ENCODE measurements at regions not wholly inside any gene's neighbourhood (a gene's known extent, or its start where the extent isn't known, plus 50 kb on each side); places are given as distances from the start of the nearest gene placed in this dataset.
"Not testable (repeated sequence)": the region's sequence is repeated elsewhere in the genome, so short reads cannot be mapped to it uniquely, and the experiment has no call there.

DNA sequence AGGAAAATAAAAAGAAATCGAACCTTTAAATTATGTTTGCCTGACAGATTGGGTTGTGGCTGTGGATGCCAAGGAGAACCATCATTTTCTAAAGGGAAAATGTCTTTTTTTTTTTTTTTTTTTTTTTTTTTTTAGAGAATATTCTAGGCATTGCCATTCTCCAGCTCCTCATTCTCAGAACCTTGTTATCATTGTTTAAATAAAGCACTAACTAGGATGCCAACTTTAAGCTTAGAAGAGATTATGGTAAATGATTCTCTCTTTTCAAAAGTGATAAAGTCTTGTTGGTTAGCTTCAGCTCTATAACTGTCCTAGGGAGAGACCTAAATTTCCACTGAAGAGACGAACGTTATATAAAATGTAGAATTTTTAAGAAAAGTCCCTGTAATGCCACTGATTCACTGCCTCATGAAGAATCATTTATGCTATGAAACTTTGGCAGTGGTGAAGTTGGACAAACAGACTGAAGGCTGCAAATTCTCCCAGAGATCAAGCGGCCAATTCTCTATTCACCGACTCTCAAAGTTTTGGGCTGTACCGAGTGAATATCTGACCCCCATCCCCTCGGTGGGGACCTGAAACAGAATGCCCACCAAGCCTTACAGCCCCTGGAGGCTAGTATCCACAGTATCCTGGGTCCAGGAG lies 207.9 kb upstream of the PITRM1 start:
- ChIA-PET CTCF (no interaction called here), POLR2A (no interaction called here)
- peaks cover 4% of the 10 kb centered on the region for H3K27me3 Mint-ChIP-seq
- no peak overlapping the region for H3K27ac Mint-ChIP-seq
- H3K9me3 Mint-ChIP-seq: peaks cover 9% of the 10 kb centered on the region
- H3K4me1 Mint-ChIP-seq: no peaks in the 10 kb centered on the region
- H3K36me3 Mint-ChIP-seq (ENCODE audit: low read depth): no peaks in the 10 kb centered on the region
- no peak overlapping the region for H3K4me3 Mint-ChIP-seq
- DNase-seq: no peak

DNA sequence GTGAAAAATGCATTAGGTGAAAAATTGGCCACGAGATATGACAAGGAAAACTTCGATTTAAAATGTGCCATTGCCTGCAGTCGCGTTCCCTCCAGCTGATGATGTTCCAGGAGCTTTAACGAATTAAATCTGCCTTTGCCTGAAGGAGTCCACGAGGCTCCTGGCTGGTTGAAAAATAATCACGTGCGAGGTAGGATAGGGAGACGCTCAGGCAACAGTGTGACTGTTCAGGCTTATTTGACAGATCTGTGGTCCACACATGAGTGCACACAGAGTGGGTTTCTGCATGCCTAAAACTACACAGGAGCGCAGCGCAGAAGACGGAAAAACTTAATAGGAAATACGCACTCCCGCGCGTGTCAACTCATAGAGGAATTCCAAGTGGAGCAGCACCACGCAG lies 204.0 kb upstream of the PITRM1 start:
- DNase-seq: no peak
- Mint-ChIP-seq H3K4me3 (no peak overlapping the region), H3K4me1 (no peaks in the 10 kb centered on the region), H3K36me3 (ENCODE audit: low read depth) (no peaks in the 10 kb centered on the region), H3K27ac (no peak overlapping the region), H3K9me3 (no peaks in the 10 kb centered on the region), H3K27me3 (peaks cover 4% of the 10 kb centered on the region)
- POLR2A ChIA-PET: no interaction called here
- CTCF ChIA-PET: no interaction called here

DNA sequence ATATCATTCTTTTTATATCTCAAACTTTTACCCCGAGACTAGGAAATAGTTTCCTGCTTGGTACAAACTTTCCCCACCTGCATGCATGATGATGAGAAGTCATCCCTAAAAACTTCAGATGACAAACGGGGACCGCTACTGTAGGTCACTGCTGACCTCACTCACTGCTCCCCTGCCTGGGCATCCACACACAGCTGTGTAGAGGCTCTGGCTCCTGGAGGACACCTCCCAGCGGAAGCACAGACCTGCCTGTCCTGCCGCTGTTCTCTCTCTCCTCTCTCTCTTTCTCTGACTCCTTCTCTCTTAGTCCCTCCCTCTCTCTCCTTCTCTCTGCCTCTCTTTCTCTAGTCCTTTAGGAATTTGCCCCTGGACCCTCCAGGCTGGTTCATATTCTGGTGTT lies 202.9 kb upstream of the PITRM1 start:
- peaks cover 4% of the 10 kb centered on the region for H3K27me3 Mint-ChIP-seq
- CTCF ChIA-PET: no interaction called here

DNA sequence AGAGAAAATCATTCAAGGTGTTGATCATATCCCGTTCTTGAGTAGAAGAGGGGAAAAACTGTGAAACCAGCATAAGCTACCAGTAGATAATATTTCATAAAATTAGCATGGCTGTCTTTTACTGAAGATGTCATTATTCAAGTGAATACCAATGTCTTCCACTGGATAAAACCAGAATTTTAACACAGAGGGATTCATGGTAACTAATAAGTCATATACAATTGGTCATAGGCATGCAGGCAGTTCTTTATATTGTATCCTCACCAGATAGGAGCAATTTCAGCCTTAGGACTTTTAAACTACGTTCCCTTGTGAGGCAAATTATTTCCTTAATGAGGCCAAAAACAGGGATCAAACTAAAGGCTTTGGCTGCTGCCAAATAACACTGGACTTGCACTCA lies 202.3 kb upstream of the PITRM1 start:
- H3K36me3 Mint-ChIP-seq (ENCODE audit: low read depth): no peaks in the 10 kb centered on the region
- no peak for DNase-seq
- H3K4me3 Mint-ChIP-seq: no peak overlapping the region
- H3K27ac Mint-ChIP-seq: no peak overlapping the region
- H3K4me1 Mint-ChIP-seq: no peaks in the 10 kb centered on the region
- CTCF ChIA-PET: no interaction called here
- H3K9me3 Mint-ChIP-seq: no peaks in the 10 kb centered on the region
- H3K27me3 Mint-ChIP-seq: peaks cover 4% of the 10 kb centered on the region
- POLR2A ChIA-PET: no interaction called here

More for the DNA sequence above, 202.9 kb upstream of the PITRM1 start:
- no peak for DNase-seq
- no peak overlapping the region for H3K27ac Mint-ChIP-seq
- no peaks in the 10 kb centered on the region for H3K36me3 Mint-ChIP-seq (ENCODE audit: low read depth)
- POLR2A ChIA-PET: no interaction called here
- H3K9me3 Mint-ChIP-seq: no peaks in the 10 kb centered on the region
- H3K4me3 Mint-ChIP-seq: no peak overlapping the region
- no peaks in the 10 kb centered on the region for H3K4me1 Mint-ChIP-seq

DNA sequence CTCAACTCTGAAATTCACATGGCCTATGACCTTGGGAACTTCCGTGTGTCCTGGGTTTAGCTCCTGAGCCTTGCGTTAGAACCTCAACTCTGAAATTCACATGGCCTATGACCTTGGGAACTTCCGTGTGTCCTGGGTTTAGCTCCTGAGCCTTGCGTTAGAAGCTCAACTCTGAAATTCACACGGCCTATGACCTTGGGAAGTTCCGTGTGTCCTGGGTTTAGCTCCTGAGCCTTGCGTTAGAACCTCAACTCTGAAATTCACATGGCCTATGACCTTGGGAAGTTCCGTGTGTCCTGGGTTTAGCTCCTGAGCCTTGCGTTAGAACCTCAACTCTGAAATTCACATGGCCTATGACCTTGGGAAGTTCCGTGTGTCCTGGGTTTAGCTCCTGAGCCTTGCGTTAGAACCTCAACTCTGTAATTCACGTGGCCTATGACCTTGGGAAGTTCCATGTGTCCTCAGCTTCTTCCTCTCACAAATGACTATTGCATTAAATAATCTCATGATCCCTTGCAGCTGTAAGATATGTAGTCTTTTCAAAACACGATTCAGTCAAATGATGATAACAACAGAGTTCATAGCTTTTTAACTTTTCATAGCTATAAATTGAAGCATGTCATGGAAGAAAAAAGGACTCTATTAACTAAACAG lies 200.9 kb upstream of the PITRM1 start:
- DNase-seq; H3K4me1 Mint-ChIP-seq; H3K4me3 Mint-ChIP-seq; CTCF ChIA-PET; H3K9me3 Mint-ChIP-seq; H3K27ac Mint-ChIP-seq; H3K36me3 Mint-ChIP-seq (ENCODE audit: low read depth); POLR2A ChIA-PET; H3K27me3 Mint-ChIP-seq: not testable (repeated sequence)

DNA sequence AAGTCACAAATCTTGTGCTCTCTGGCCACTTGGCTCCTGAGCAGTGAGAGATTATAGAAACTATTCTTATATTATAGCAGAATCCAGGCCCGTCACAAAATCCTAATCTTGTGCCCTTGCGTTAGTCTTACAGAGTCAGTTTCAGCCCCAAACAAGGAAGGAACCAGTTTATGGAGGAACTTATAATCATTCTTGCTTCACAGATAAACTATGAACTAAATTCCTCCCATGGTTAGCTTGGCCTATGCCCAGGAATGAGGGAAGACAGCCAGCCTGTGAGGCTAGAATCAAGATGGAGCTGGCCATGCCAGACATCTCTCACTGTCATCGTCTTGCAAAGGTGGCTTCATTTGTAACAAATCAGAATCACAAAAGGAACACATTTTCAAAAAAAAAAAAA lies 199.7 kb upstream of the PITRM1 start:
- POLR2A ChIA-PET: no interaction called here
- DNase-seq: no peak
- H3K9me3 Mint-ChIP-seq: no peaks in the 10 kb centered on the region
- no peaks in the 10 kb centered on the region for H3K4me1 Mint-ChIP-seq
- peaks cover 4% of the 10 kb centered on the region for H3K27me3 Mint-ChIP-seq
- no peaks in the 10 kb centered on the region for H3K36me3 Mint-ChIP-seq (ENCODE audit: low read depth)
- CTCF ChIA-PET: no interaction called here
- H3K27ac Mint-ChIP-seq: no peak overlapping the region
- no peak overlapping the region for H3K4me3 Mint-ChIP-seq

DNA sequence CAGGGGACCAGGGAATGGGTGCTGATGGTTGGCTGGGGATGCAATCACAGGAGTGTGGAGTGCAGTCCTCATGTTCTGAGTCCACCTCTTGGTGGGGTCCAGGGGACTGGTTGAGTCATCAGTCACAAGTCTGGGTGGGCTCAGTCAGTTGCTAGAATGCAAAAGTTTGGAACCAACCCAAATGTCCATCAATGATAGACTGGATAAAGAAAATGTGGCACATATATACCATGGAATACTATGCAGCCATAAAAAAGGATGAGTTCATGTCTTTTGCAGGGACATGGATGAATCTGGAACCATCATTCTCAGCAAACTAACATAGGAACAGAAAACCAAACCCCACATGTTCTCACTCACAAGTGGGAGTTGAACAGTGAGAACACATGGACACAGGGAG lies 199.0 kb upstream of the PITRM1 start:
- POLR2A ChIA-PET; H3K27ac Mint-ChIP-seq; DNase-seq; CTCF ChIA-PET; H3K27me3 Mint-ChIP-seq; H3K4me1 Mint-ChIP-seq; H3K4me3 Mint-ChIP-seq; H3K9me3 Mint-ChIP-seq; H3K36me3 Mint-ChIP-seq (ENCODE audit: low read depth): not testable (repeated sequence)

DNA sequence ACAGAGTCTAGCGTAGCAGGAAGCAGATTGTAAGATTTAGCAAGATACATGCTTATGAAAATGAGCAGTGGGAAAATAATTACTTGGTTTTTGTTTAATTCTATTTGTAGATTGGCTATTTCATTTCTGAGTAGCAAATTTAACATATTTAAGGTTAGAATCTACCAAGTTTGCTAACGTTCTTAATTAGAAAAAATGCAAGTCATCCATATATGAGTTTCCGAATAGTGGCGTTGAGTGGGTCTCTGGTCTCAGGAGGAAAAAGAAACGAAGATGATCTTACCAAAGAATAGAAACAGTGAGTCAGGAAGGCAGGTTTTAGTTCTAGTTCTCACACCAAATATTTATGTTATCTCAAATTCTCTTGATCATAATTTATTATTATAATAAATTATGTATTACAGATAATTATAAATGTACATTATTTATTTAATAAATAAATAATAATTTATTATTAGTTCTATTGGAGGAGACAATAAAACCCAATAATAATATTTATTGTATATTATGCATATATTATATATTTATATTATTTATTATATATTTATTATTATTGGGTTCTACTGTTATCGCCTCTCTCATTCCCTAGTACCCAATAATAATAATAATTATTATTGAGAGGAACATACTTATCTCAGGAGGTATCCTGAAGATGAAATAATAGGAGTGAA lies 194.3 kb upstream of the PITRM1 start:
- no peaks in the 10 kb centered on the region for H3K4me1 Mint-ChIP-seq
- DNase-seq: no peak
- peaks cover 3% of the 10 kb centered on the region for H3K9me3 Mint-ChIP-seq
- ChIA-PET CTCF (interaction anchor here (0.7 kb wide), 1 partner anchor 1111 kb away, joined by 3 read pairs; no protein-coding TSS in a partner anchor), POLR2A (no interaction called here)
- no peaks in the 10 kb centered on the region for H3K27me3 Mint-ChIP-seq
- no peak overlapping the region for H3K27ac Mint-ChIP-seq
- H3K36me3 Mint-ChIP-seq (ENCODE audit: low read depth): no peaks in the 10 kb centered on the region
- no peak overlapping the region for H3K4me3 Mint-ChIP-seq

DNA sequence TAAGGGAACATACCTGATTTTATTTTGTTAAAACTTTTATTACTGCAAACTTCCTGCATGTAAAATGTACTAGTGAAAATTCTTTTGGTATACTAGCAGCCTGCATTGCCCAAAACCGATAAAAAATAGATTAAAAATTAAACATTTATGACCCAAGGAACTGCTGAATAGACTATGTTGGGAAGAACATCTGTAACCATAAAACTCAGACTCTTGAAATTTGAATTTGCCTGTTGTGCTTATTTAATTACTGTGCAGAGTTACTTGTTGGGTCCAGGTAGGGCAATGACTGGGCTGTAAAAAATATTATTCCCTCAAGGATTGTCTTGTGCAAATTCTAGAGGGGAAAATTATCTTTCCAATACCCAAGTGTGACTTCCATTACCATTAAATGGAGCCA lies 193.5 kb upstream of the PITRM1 start:
- Mint-ChIP-seq H3K9me3 (peaks cover 8% of the 10 kb centered on the region), H3K4me3 (no peak overlapping the region), H3K36me3 (ENCODE audit: low read depth) (no peaks in the 10 kb centered on the region), H3K27me3 (no peaks in the 10 kb centered on the region), H3K4me1 (no peaks in the 10 kb centered on the region), H3K27ac (no peak overlapping the region)
- POLR2A ChIA-PET: no interaction called here
- no peak for DNase-seq
- CTCF ChIA-PET: interaction anchor here (0.7 kb wide), 1 partner anchor 1112 kb away, joined by 3 read pairs; no protein-coding TSS in a partner anchor

DNA sequence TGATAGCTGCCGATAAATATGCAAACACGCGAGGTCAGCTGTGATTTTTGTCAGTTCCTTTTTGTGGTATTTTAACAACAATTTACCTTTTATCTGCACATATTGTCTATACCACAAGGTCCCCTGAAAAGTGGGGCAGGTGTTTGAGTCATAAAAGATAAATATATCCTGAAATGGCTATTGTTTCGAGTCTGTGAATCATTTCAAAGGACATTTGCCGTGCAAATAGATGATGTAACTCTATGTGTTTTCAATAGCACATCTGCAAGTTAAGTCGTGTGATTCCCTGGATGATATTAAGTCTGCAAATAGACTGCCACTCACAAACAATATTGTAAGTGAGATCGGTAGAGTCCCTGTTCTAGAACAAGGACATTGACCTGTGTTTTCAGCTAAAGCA lies 193.0 kb upstream of the PITRM1 start:
- CTCF ChIA-PET: no interaction called here
- Mint-ChIP-seq H3K4me3 (no peak overlapping the region), H3K27me3 (no peaks in the 10 kb centered on the region), H3K4me1 (no peaks in the 10 kb centered on the region), H3K9me3 (peaks cover 12% of the 10 kb centered on the region), H3K36me3 (ENCODE audit: low read depth) (no peaks in the 10 kb centered on the region), H3K27ac (no peak overlapping the region)
- DNase-seq: no peak
- POLR2A ChIA-PET: no interaction called here

DNA sequence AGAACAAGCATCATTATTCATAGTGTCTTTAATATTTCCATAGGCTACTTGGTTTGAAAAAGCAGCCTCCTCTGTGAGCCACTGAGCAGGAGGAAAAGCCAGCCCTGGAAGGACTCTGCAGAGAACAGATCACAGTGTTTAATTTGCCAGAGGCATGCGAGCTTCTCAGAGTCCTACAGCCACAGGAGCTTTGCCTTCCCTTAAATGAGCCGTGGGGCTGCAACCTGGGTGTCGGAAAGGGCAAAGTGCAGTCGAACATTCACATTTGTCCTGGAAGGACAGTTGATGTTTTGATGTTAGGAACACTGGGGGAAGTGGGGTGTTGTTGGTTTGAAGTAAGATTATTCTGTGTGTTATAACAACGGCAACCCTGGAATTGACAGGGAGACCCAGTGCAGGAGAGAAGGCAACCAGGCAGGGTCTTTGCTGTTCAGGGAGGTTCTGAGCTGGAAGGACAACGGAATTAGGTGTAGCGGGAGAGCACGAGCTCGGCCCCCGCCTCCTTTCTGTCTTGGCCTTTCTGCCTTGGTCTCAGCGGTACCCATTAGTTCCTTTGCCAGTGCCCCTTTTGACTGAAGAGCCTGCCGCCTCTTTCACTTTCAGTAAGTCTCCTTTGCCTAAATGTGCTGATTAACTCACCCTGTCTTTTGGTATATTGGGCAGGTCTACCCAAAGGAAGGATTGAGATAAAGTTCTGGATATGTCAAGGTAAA lies 192.3 kb upstream of the PITRM1 start:
- CTCF ChIA-PET: no interaction called here
- Mint-ChIP-seq H3K4me3 (no peak overlapping the region), H3K4me1 (no peaks in the 10 kb centered on the region), H3K27ac (no peak overlapping the region), H3K36me3 (ENCODE audit: low read depth) (no peaks in the 10 kb centered on the region), H3K27me3 (no peaks in the 10 kb centered on the region), H3K9me3 (peaks cover 14% of the 10 kb centered on the region)
- no peak for DNase-seq
- POLR2A ChIA-PET: no interaction called here

DNA sequence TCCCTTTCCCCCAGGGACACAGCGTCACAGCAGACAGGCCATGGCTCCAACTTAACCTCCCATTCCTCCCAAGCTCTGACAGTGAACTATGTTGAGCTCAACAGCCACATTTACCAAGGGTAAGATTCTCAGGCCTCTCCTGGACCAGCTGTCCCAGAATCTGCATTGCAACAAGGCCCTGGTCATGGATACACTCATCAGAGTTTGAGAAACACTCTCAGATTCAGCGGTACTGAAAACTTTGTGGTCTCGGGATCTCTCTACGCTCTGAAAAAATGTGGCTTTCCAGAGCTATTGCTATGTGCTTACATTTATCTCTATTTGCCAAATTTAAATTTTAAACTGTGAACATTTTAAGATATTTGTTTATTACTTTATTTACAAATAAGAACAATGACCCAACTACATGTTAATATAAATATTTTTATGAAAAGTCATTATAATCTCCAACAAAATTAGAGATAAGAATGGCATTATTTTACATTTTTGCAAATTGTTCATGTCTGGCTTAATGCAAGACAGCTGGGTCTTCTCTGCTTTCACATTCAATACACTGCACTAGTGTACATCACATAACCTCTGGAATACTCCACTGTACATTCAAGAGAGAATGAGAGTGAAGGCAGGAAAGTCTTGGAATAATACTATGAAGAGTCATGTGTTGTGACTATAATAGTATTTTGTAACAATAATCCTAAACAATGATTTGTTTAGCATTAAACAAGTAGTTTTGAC lies 190.9 kb upstream of the PITRM1 start:
- Mint-ChIP-seq H3K36me3 (ENCODE audit: low read depth) (no peaks in the 10 kb centered on the region), H3K4me1 (no peaks in the 10 kb centered on the region), H3K4me3 (no peak overlapping the region), H3K27me3 (no peaks in the 10 kb centered on the region), H3K27ac (no peak overlapping the region), H3K9me3 (peaks cover 14% of the 10 kb centered on the region)
- POLR2A ChIA-PET: no interaction called here
- DNase-seq: no peak
- CTCF ChIA-PET: no interaction called here

DNA sequence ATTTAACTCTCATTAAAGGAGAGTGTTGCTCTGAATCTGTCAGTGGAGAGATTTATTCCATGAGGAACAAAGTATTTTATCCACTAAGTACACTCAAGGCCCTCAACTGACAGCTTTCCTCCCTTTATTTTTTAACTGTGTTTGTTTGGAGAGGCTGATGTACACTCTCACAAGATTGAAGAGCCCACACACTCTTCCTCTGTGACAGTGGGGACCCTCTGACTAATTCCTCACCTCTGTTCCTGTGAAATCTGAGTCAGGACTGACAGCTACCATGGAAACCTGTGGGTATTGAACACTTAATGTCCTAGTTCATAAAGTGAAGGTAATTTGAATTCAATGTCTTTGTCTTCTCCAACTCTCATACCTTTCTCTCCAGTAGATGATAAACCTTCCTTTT lies 189.8 kb upstream of the PITRM1 start:
- POLR2A ChIA-PET: no interaction called here

More for the DNA sequence above, 189.8 kb upstream of the PITRM1 start:
- Mint-ChIP-seq H3K9me3 (peaks cover 14% of the 10 kb centered on the region), H3K36me3 (ENCODE audit: low read depth) (no peaks in the 10 kb centered on the region), H3K4me1 (no peaks in the 10 kb centered on the region), H3K27ac (no peak overlapping the region), H3K4me3 (no peak overlapping the region), H3K27me3 (no peaks in the 10 kb centered on the region)
- DNase-seq: no peak
- CTCF ChIA-PET: no interaction called here
